H1 (cell line): ENCODE measurements at regions not wholly inside any gene's neighbourhood (a gene's known extent, or its start where the extent isn't known, plus 50 kb on each side); places are given as distances from the start of the nearest gene placed in this dataset.
"Not testable (repeated sequence)": the region's sequence is repeated elsewhere in the genome, so short reads cannot be mapped to it uniquely, and the experiment has no call there.

Experiments used
- CTCF ChIA-PET: fragments of 300-600 bp; sonication (Branson Sonifier 250); formaldehyde crosslinking; loops from one replicate; lab custom pipeline; 2021; ENCODE audit not compliant: partially characterized antibody; lab: Charles Lee
- POLR2A ChIA-PET: fragments of 300-600 bp; sonication (Branson Sonifier 250); formaldehyde crosslinking; loops from one replicate; lab custom pipeline; 2021; ENCODE audit warnings: inconsistent platforms; ENCODE audit not compliant: partially characterized antibody; lab: Charles Lee
- DNase-seq, 2 experiments: peaks; one replicate each; pipeline versions ENCODE4 v3.0.0 to v3.0.0-alpha.2; 2010 to 2022; ENCODE audit warnings: low spot score in 2 of 2, low read depth in 1 of 2, mixed read lengths in 1 of 2
- FAIRE-seq: peaks from 2 replicates; lab custom pipeline; 2011; peaks lifted over from hg19 to GRCh38; lab: Jason Lieb, UNC
- H2AFZ ChIP-seq: 2 replicates; pipeline ENCODE4 v1.8.1; 2012; ENCODE audit warnings: low read length, inconsistent platforms
- H2AK5ac ChIP-seq: 2 replicates; pipeline ENCODE4 v1.6.1; 2013; ENCODE audit warnings: low read depth, low read length
- H2BK120ac ChIP-seq: replicated peaks from 2 replicates; pipeline ENCODE3; 2013; ENCODE audit warnings: low read depth, low read length, inconsistent platforms
- H2BK12ac ChIP-seq: 2 replicates; pipeline ENCODE4 v1.6.1; 2013; ENCODE audit warnings: low read depth, low read length
- H2BK15ac ChIP-seq: 2 replicates; pipeline ENCODE4 v1.6.1; 2013; ENCODE audit warnings: low read length
- H2BK20ac ChIP-seq: 2 replicates; pipeline ENCODE4 v1.6.1; 2013; ENCODE audit warnings: low read length
- H2BK5ac ChIP-seq: 2 replicates; pipeline ENCODE4 v1.6.1; 2013; ENCODE audit warnings: low read depth, low read length
- H3K14ac ChIP-seq: 2 replicates; pipeline ENCODE4 v1.6.1; 2013; ENCODE audit warnings: inconsistent platforms; ENCODE audit not compliant: insufficient read length
- H3K18ac ChIP-seq: 2 replicates; pipeline ENCODE4 v1.6.1; 2013; ENCODE audit warnings: low read length; ENCODE audit errors: extremely low read depth
- H3K23ac ChIP-seq: 2 replicates; pipeline ENCODE4 v1.6.1; 2013; ENCODE audit warnings: inconsistent platforms; ENCODE audit not compliant: insufficient read length
- H3K23me2 ChIP-seq: 2 replicates; pipeline ENCODE4 v1.6.1; 2013; ENCODE audit warnings: low read depth, low read length
- H3K27ac ChIP-seq: 2 replicates; pipeline ENCODE4 v1.6.1; 2011; ENCODE audit warnings: low read depth, low read length, inconsistent platforms
- H3K27me3 ChIP-seq, 4 experiments: replicated peaks in 1 of 4; 1 replicate in 1 of 4; 2 replicates in 3 of 4; pipeline versions ENCODE4 v1.6.1 to v1.8.1; 2011 to 2013; ENCODE audit warnings: low read length in 3 of 4, mild to moderate bottlenecking in 3 of 4, inconsistent platforms in 2 of 4, mixed read lengths in 2 of 4, moderate library complexity in 1 of 4; ENCODE audit not compliant: control insufficient read depth in 3 of 4, insufficient read depth in 3 of 4; ENCODE audit errors: extremely low read depth in 1 of 4
- H3K36me3 ChIP-seq, 4 experiments: 2 replicates each; pipeline versions ENCODE4 v1.6.1 to v1.8.1; 2011 to 2013; ENCODE audit warnings: mild to moderate bottlenecking in 4 of 4, low read length in 3 of 4, moderate library complexity in 2 of 4, control low read depth in 1 of 4, inconsistent platforms in 1 of 4; ENCODE audit not compliant: insufficient read depth in 4 of 4, control insufficient read depth in 2 of 4
- H3K4ac ChIP-seq: replicated peaks from 2 replicates; pipeline ENCODE3; 2013; ENCODE audit warnings: low read length, low read depth, mixed read lengths, inconsistent platforms; ENCODE audit not compliant: insufficient read length
- H3K4me1 ChIP-seq, 4 experiments: replicated peaks in 1 of 4; 1 replicate in 1 of 4; 2 replicates in 3 of 4; pipeline versions ENCODE4 v1.6.1 to v1.8.1; 2011 to 2013; ENCODE audit warnings: low read length in 3 of 4, inconsistent platforms in 2 of 4, mixed read lengths in 1 of 4; ENCODE audit not compliant: insufficient read depth in 4 of 4, control insufficient read depth in 3 of 4
- H3K4me2 ChIP-seq, 2 experiments: 2 replicates each; pipeline versions ENCODE4 v1.6.1 to v1.8.1; 2011 to 2013; ENCODE audit warnings: low read depth in 2 of 2, low read length in 2 of 2, control low read depth in 1 of 2, inconsistent platforms in 1 of 2, mild to moderate bottlenecking in 1 of 2; ENCODE audit not compliant: insufficient read depth in 1 of 2
- H3K4me3 ChIP-seq, 4 experiments: fragments of 200-600, 300-600 bp in 1 of 4; sonication (generic), shearing (Covaris generic), sonication (Bioruptor Twin) in 1 of 4; 2 replicates each; pipeline versions ENCODE4 v1.5.1 to v1.8.1; 2011 to 2016; ENCODE audit warnings: low read length in 4 of 4, low read depth in 3 of 4, control low read depth in 2 of 4, inconsistent platforms in 2 of 4, mild to moderate bottlenecking in 2 of 4, mixed read lengths in 1 of 4, moderate library complexity in 1 of 4; ENCODE audit not compliant: insufficient read depth in 2 of 4; ENCODE audit errors: extremely low read depth in 1 of 4
- H3K56ac ChIP-seq: replicated peaks from 2 replicates; pipeline ENCODE3; 2013; ENCODE audit warnings: low read depth, mild to moderate bottlenecking, mixed read lengths, low read length, inconsistent platforms; ENCODE audit not compliant: insufficient read length
- H3K79me1 ChIP-seq: 2 replicates; pipeline ENCODE4 v1.6.1; 2013; ENCODE audit warnings: low read depth, low read length, control low read depth
- H3K79me2 ChIP-seq, 2 experiments: 2 replicates each; pipeline versions ENCODE4 v1.6.1 to v1.8.1; 2012 to 2013; ENCODE audit warnings: low read length in 2 of 2, mild to moderate bottlenecking in 2 of 2, inconsistent platforms in 1 of 2; ENCODE audit not compliant: insufficient read depth in 2 of 2, control insufficient read depth in 1 of 2
- H3K9ac ChIP-seq, 4 experiments: replicated peaks in 1 of 4; 1 replicate in 1 of 4; 2 replicates in 3 of 4; pipeline versions ENCODE4 v1.6.1 to v1.8.1; 2011 to 2013; ENCODE audit warnings: low read depth in 3 of 4, low read length in 3 of 4, control low read depth in 2 of 4, mild to moderate bottlenecking in 2 of 4, moderate library complexity in 2 of 4, inconsistent platforms in 1 of 4; ENCODE audit errors: extremely low read depth in 1 of 4
- H3K9me3 ChIP-seq, 2 experiments: 2 replicates each; pipeline versions ENCODE4 v1.6.1 to v1.8.1; 2012 to 2013; ENCODE audit warnings: mild to moderate bottlenecking in 2 of 2, moderate library complexity in 2 of 2, control low read depth in 1 of 2, inconsistent platforms in 1 of 2, low read depth in 1 of 2, low read length in 1 of 2, mixed read lengths in 1 of 2; ENCODE audit not compliant: insufficient read depth in 2 of 2
- H4K20me1 ChIP-seq, 2 experiments: replicated peaks in 1 of 2; 2 replicates each; pipeline versions ENCODE3 to v1.8.1; 2011 to 2013; ENCODE audit warnings: inconsistent platforms in 2 of 2, low read length in 2 of 2, mild to moderate bottlenecking in 1 of 2; ENCODE audit not compliant: insufficient read depth in 2 of 2, control insufficient read depth in 1 of 2
- H4K5ac ChIP-seq: 2 replicates; pipeline ENCODE4 v1.6.1; 2013; ENCODE audit warnings: low read length, low read depth, mixed read lengths, inconsistent platforms; ENCODE audit not compliant: insufficient read length
- H4K8ac ChIP-seq: 2 replicates; pipeline ENCODE4 v1.8.0; 2013; ENCODE audit warnings: mild to moderate bottlenecking, moderate library complexity, low read length, inconsistent platforms; ENCODE audit not compliant: insufficient read depth; ENCODE audit errors: extremely low read depth
- H4K91ac ChIP-seq: replicated peaks from 2 replicates; pipeline ENCODE3; 2013; ENCODE audit warnings: low read length, mixed read lengths, inconsistent platforms; ENCODE audit not compliant: insufficient read length
- WGBS, 2 experiments: shearing (Covaris generic) in 1 of 2; methylation state at CpG; one replicate each; pipeline versions ENCODE4 v1.1.6 to v1.1.7; 2013 to 2015; ENCODE audit warnings: low lambda C conversion rate in 2 of 2, mixed read lengths in 2 of 2, inconsistent platforms in 1 of 2, low coverage in 1 of 2, missing lambda C conversion rate in 1 of 2; ENCODE audit not compliant: insufficient replicate concordance in 2 of 2, insufficient coverage in 1 of 2, insufficient read length in 1 of 2; ENCODE audit errors: extremely low coverage in 1 of 2, missing lambda C conversion rate in 1 of 2; 5-methylcytosine and 5-hydroxymethylcytosine counted together

DNA sequence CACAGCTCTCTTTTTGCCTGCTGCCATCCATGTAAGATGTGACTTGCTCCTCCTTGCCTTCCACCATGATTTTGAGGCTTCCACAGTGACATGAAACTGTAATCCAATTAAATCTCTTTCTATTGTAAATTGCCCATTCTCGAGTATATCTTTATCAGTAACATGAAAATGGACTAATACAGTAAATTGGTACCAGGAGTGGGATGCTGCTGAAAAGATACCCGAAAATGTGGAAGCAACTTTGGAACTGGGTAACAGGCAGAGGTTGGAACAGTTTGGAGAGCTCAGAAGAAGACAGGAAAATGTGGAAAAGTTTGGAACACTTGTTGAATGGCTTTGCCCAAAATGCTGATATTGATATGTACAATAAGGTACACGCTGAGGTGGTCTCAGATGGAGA, 1117.9 kb downstream of the PLA2G4A start:
- H2BK20ac ChIP-seq, H2BK15ac ChIP-seq, CTCF ChIA-PET, H2AK5ac ChIP-seq, H3K4me1 ChIP-seq, H3K27me3 ChIP-seq, H4K5ac ChIP-seq, H3K36me3 ChIP-seq, H3K18ac ChIP-seq, H3K79me1 ChIP-seq, H3K23me2 ChIP-seq, H3K14ac ChIP-seq, H3K4me2 ChIP-seq, H4K8ac ChIP-seq, H3K4ac ChIP-seq, H3K27ac ChIP-seq, POLR2A ChIA-PET, H3K23ac ChIP-seq, H3K4me3 ChIP-seq, H2BK5ac ChIP-seq, H4K20me1 ChIP-seq, H2AFZ ChIP-seq, H3K79me2 ChIP-seq, H4K91ac ChIP-seq, H2BK12ac ChIP-seq, H2BK120ac ChIP-seq, H3K9ac ChIP-seq, DNase-seq, FAIRE-seq, H3K56ac ChIP-seq: not testable (repeated sequence)
- WGBS, 2 experiments = 88% methylated on average over 3 of the region's 3 CpGs; no CpG with 5 or more reads in 1 of the 2 experiments
- peaks cover 11 to 20% of the 10 kb centered on the region in 2 experiments for H3K9me3 ChIP-seq
